ENCODE measurements at regions not wholly inside any gene's neighbourhood (a gene's known extent, or its start where the extent isn't known, plus 50 kb on each side); places are given as distances from the start of the nearest gene placed in this dataset.

GRCh38 chr4:188466001-188466400 is 326.8 kb downstream of the TRIML1 start:
- no peak overlapping the region for H2AK5ac ChIP-seq (ENCODE audit: low read length, severe bottlenecking)
- no peak overlapping the region for H3K4me3 ChIP-seq (ENCODE audit: insufficient read depth in 1 of 2, low read depth in 1 of 2, low read length in 2 of 2)
- no peak overlapping the region for H2AFZ ChIP-seq (ENCODE audit: low read depth, low read length)
- no peak overlapping the region for H4K8ac ChIP-seq (ENCODE audit: low read length)
- no peak overlapping the region for H2BK15ac ChIP-seq (ENCODE audit: low read depth, poor library complexity, severe bottlenecking)
- H2BK120ac ChIP-seq (ENCODE audit: low read depth, low read length) = no peak overlapping the region
- no peak overlapping the region for H3K4ac ChIP-seq (ENCODE audit: low read depth in 1 of 2, low read length in 2 of 2)
- H3K79me1 ChIP-seq (replicated peaks; ENCODE audit: low read length, poor library complexity, severe bottlenecking) = no peaks in the 10 kb centered on the region
- no peak overlapping the region for H3K27ac ChIP-seq (ENCODE audit: low read length, poor library complexity, severe bottlenecking)
- H3K18ac ChIP-seq (ENCODE audit: low read depth in 1 of 2, low read length in 2 of 2) = no peak overlapping the region
- no peak overlapping the region for H2BK12ac ChIP-seq (ENCODE audit: low read length in 2 of 2)
- DNase-seq = no peak
- H3K9ac ChIP-seq (ENCODE audit: low read length) = no peak overlapping the region
- no peaks in the 10 kb centered on the region for H3K4me1 ChIP-seq (ENCODE audit: control insufficient read depth, insufficient read depth, low read depth, low read length)
- no peaks in the 10 kb centered on the region for H3K9me3 ChIP-seq (ENCODE audit: control insufficient read depth, low read length)
- no peak overlapping the region for H3K14ac ChIP-seq (ENCODE audit: low read length in 2 of 2)
- no CpG with 5 or more reads among the region's 1 CpG for WGBS
- H2BK5ac ChIP-seq (ENCODE audit: low read depth, low read length, poor library complexity, severe bottlenecking) = no peak overlapping the region
- no peak overlapping the region for H4K91ac ChIP-seq (ENCODE audit: low read length)
- no peaks in the 10 kb centered on the region for H3K27me3 ChIP-seq (ENCODE audit: control insufficient read depth in 1 of 2, insufficient read depth in 1 of 2, low read length in 2 of 2)
- H3K4me2 ChIP-seq (ENCODE audit: low read length, poor library complexity, severe bottlenecking) = no peak overlapping the region
- H3K23ac ChIP-seq (ENCODE audit: low read length in 2 of 2) = no peak overlapping the region
- peaks cover 0 to 55% of the 10 kb centered on the region in 2 experiments for H3K36me3 ChIP-seq (ENCODE audit: control insufficient read depth in 1 of 2, insufficient read depth in 2 of 2, low read depth in 1 of 2, low read length in 2 of 2)

- Histone ChIP-seq H3K4me2 (ENCODE audit: low read length, poor library complexity, severe bottlenecking) (no peak overlapping the region), H3K27me3 (ENCODE audit: control insufficient read depth in 1 of 2, insufficient read depth in 1 of 2, low read length in 2 of 2) (no peaks in the 10 kb centered on the region), H4K8ac (ENCODE audit: low read length) (no peak overlapping the region), H2BK5ac (ENCODE audit: low read depth, low read length, poor library complexity, severe bottlenecking) (no peak overlapping the region), H2AFZ (ENCODE audit: low read depth, low read length) (no peak overlapping the region), H2BK120ac (ENCODE audit: low read depth, low read length) (no peak overlapping the region), H3K9ac (ENCODE audit: low read length) (no peak overlapping the region), H3K9me3 (ENCODE audit: control insufficient read depth, low read length) (no peaks in the 10 kb centered on the region), H2BK15ac (ENCODE audit: low read depth, poor library complexity, severe bottlenecking) (no peak overlapping the region), H3K18ac (ENCODE audit: low read depth in 1 of 2, low read length in 2 of 2) (no peak overlapping the region), H3K14ac (ENCODE audit: low read length in 2 of 2) (no peak overlapping the region), H4K91ac (ENCODE audit: low read length) (no peak overlapping the region), H2AK5ac (ENCODE audit: low read length, severe bottlenecking) (no peak overlapping the region), H3K27ac (ENCODE audit: low read length, poor library complexity, severe bottlenecking) (no peak overlapping the region), H3K4me1 (ENCODE audit: control insufficient read depth, insufficient read depth, low read depth, low read length) (no peaks in the 10 kb centered on the region), H3K79me1 (replicated peaks; ENCODE audit: low read length, poor library complexity, severe bottlenecking) (no peaks in the 10 kb centered on the region), H3K23ac (ENCODE audit: low read length in 2 of 2) (no peak overlapping the region), H3K4me3 (ENCODE audit: insufficient read depth in 1 of 2, low read depth in 1 of 2, low read length in 2 of 2) (no peak overlapping the region), H3K4ac (ENCODE audit: low read depth in 1 of 2, low read length in 2 of 2) (no peak overlapping the region), H3K36me3 (ENCODE audit: control insufficient read depth in 1 of 2, insufficient read depth in 2 of 2, low read depth in 1 of 2, low read length in 2 of 2) (peaks cover 0 to 99% of the 10 kb centered on the region in 2 experiments), H2BK12ac (ENCODE audit: low read length in 2 of 2) (no peak overlapping the region)
- no peak for DNase-seq
- WGBS = 95% methylated on average over 3 of the region's 5 CpGs
These were observed 345.0 kb downstream of the TRIML1 start for GRCh38 chr4:188484256-188484655.

GRCh38 chr4:188485906-188486305 is 346.7 kb downstream of the TRIML1 start:
- Histone ChIP-seq H3K4me3 (ENCODE audit: insufficient read depth in 1 of 2, low read depth in 1 of 2, low read length in 2 of 2) (no peak overlapping the region), H3K9ac (ENCODE audit: low read length) (no peak overlapping the region), H3K4me1 (ENCODE audit: control insufficient read depth, insufficient read depth, low read depth, low read length) (no peaks in the 10 kb centered on the region), H2BK15ac (ENCODE audit: low read depth, poor library complexity, severe bottlenecking) (no peak overlapping the region), H4K8ac (ENCODE audit: low read length) (no peak overlapping the region), H3K14ac (ENCODE audit: low read length in 2 of 2) (no peak overlapping the region), H2AFZ (ENCODE audit: low read depth, low read length) (no peak overlapping the region), H3K23ac (ENCODE audit: low read length in 2 of 2) (no peak overlapping the region), H3K18ac (ENCODE audit: low read depth in 1 of 2, low read length in 2 of 2) (no peak overlapping the region), H2BK120ac (ENCODE audit: low read depth, low read length) (no peak overlapping the region), H2BK12ac (ENCODE audit: low read length in 2 of 2) (no peak overlapping the region), H4K91ac (ENCODE audit: low read length) (no peak overlapping the region), H2BK5ac (ENCODE audit: low read depth, low read length, poor library complexity, severe bottlenecking) (no peak overlapping the region), H3K4ac (ENCODE audit: low read depth in 1 of 2, low read length in 2 of 2) (no peak overlapping the region), H2AK5ac (ENCODE audit: low read length, severe bottlenecking) (no peak overlapping the region), H3K79me1 (replicated peaks; ENCODE audit: low read length, poor library complexity, severe bottlenecking) (no peaks in the 10 kb centered on the region), H3K27ac (ENCODE audit: low read length, poor library complexity, severe bottlenecking) (no peak overlapping the region), H3K4me2 (ENCODE audit: low read length, poor library complexity, severe bottlenecking) (no peak overlapping the region), H3K27me3 (ENCODE audit: control insufficient read depth in 1 of 2, insufficient read depth in 1 of 2, low read length in 2 of 2) (no peaks in the 10 kb centered on the region), H3K36me3 (ENCODE audit: control insufficient read depth in 1 of 2, insufficient read depth in 2 of 2, low read depth in 1 of 2, low read length in 2 of 2) (peaks cover 0 to 98% of the 10 kb centered on the region in 2 experiments), H3K9me3 (ENCODE audit: control insufficient read depth, low read length) (peaks cover 4% of the 10 kb centered on the region)
- DNase-seq = no peak
- 100% methylated on average over 2 of the region's 5 CpGs for WGBS

- Histone ChIP-seq H2AFZ (ENCODE audit: low read depth, low read length) (no peak overlapping the region), H4K91ac (ENCODE audit: low read length) (no peak overlapping the region), H3K4me3 (ENCODE audit: insufficient read depth in 1 of 2, low read depth in 1 of 2, low read length in 2 of 2) (no peak overlapping the region), H3K9me3 (ENCODE audit: control insufficient read depth, low read length) (peaks cover 12% of the 10 kb centered on the region), H4K8ac (ENCODE audit: low read length) (no peak overlapping the region), H3K23ac (ENCODE audit: low read length in 2 of 2) (no peak overlapping the region), H3K9ac (ENCODE audit: low read length) (no peak overlapping the region), H3K27me3 (ENCODE audit: control insufficient read depth in 1 of 2, insufficient read depth in 1 of 2, low read length in 2 of 2) (no peaks in the 10 kb centered on the region), H3K27ac (ENCODE audit: low read length, poor library complexity, severe bottlenecking) (no peak overlapping the region), H2BK15ac (ENCODE audit: low read depth, poor library complexity, severe bottlenecking) (no peak overlapping the region), H3K4ac (ENCODE audit: low read depth in 1 of 2, low read length in 2 of 2) (no peak overlapping the region), H3K18ac (ENCODE audit: low read depth in 1 of 2, low read length in 2 of 2) (no peak overlapping the region), H3K4me2 (ENCODE audit: low read length, poor library complexity, severe bottlenecking) (no peak overlapping the region), H3K14ac (ENCODE audit: low read length in 2 of 2) (no peak overlapping the region), H3K4me1 (ENCODE audit: control insufficient read depth, insufficient read depth, low read depth, low read length) (no peaks in the 10 kb centered on the region), H2AK5ac (ENCODE audit: low read length, severe bottlenecking) (no peak overlapping the region), H2BK120ac (ENCODE audit: low read depth, low read length) (no peak overlapping the region), H2BK12ac (ENCODE audit: low read length in 2 of 2) (no peak overlapping the region), H3K79me1 (replicated peaks; ENCODE audit: low read length, poor library complexity, severe bottlenecking) (no peaks in the 10 kb centered on the region), H3K36me3 (ENCODE audit: control insufficient read depth in 1 of 2, insufficient read depth in 2 of 2, low read depth in 1 of 2, low read length in 2 of 2) (peaks cover 0 to 90% of the 10 kb centered on the region in 2 experiments), H2BK5ac (ENCODE audit: low read depth, low read length, poor library complexity, severe bottlenecking) (no peak overlapping the region)
- WGBS = 55% methylated on average over 6 of the region's 6 CpGs
- DNase-seq = no peak
These were observed 353.6 kb downstream of the TRIML1 start for GRCh38 chr4:188492886-188493285.
